Sigmoid colon (tissue), 6 donors: ENCODE measurements at regions not wholly inside any gene's neighbourhood (a gene's known extent, or its start where the extent isn't known, plus 50 kb on each side); places are given as distances from the start of the nearest gene placed in this dataset.

ENCODE experiments used
- DNase-seq: peaks from one replicate; pipeline ENCODE4 v3.0.0-alpha.2; 2019
- H3K27ac ChIP-seq, 4 donors: fragments of 200-600 bp; sonication (generic); one replicate each; pipeline ENCODE4 v1.5.1; 2016 to 2019; ENCODE audit warnings: mild to moderate bottlenecking in 1 of 4
- H3K27me3 ChIP-seq, 3 donors: fragments of 200-600 bp; sonication (generic); one replicate each; pipeline ENCODE4 v1.5.1; 2019; ENCODE audit warnings: mild to moderate bottlenecking in 1 of 3
- H3K36me3 ChIP-seq, 4 donors: fragments of 200-600 bp; sonication (generic); one replicate each; pipeline ENCODE4 v1.5.1; 2016 to 2019
- H3K4me1 ChIP-seq, 4 donors: fragments of 200-600 bp; sonication (generic); one replicate each; pipeline ENCODE4 v1.5.1; 2017 to 2019
- H3K4me3 ChIP-seq, 4 donors: fragments of 200-600 bp; sonication (generic); one replicate each; pipeline ENCODE4 v1.5.1; 2017 to 2019; ENCODE audit warnings: mild to moderate bottlenecking in 2 of 4, moderate library complexity in 1 of 4
- H3K9me3 ChIP-seq, 4 donors: fragments of 200-600 bp in 3 of 4; sonication (generic) in 3 of 4; one replicate each; pipeline versions ENCODE4 v1.5.1 to v1.6.1; 2013 to 2019
- CTCF ChIP-seq, 4 experiments: fragments of 450-650 bp in 3 of 4; fragments of 200-600 bp in 1 of 4; IDR thresholded peaks; one replicate each; pipeline ENCODE4 v1.5.1; 2016 to 2019; ENCODE audit warnings: antibody characterized with exemption in 4 of 4, mild to moderate bottlenecking in 3 of 4, moderate library complexity in 2 of 4
- EP300 ChIP-seq, 4 donors: sonication (generic); formaldehyde crosslinking; IDR thresholded peaks; one replicate each; pipeline ENCODE4 v1.6.1; 2017; ENCODE audit warnings: antibody characterized with exemption in 4 of 4
- POLR2A ChIP-seq, 2 donors: fragments of 450-650 bp; IDR thresholded peaks; one replicate each; pipeline ENCODE4 v1.6.1; 2016; ENCODE audit warnings: antibody characterized with exemption in 2 of 2, mild to moderate bottlenecking in 2 of 2, moderate library complexity in 2 of 2
- POLR2AphosphoS5 ChIP-seq, 4 donors: sonication (generic); formaldehyde crosslinking; IDR thresholded peaks; one replicate each; pipeline ENCODE4 v1.6.1; 2017; ENCODE audit warnings: antibody characterized with exemption in 4 of 4
- WGBS, 2 donors: extraction: QIAGEN DNeasy Blood & Tissue Kit; methylation state at CpG; one replicate each; pipeline ENCODE4 v1.1.7; 2013; 5-methylcytosine and 5-hydroxymethylcytosine counted together
- intact Hi-C: fragments of 100-400 bp; cut with DNase I; formaldehyde crosslinking; loops from one replicate; pipeline ENCODE4 v1.15.1; 2023
- donor health status: healthy with polysubstance abuse.
- donor health status: healthy.

GRCh38 chr2:19045151-19045550 lies 313.3 kb downstream of the OSR1 start:
- TF ChIP-seq CTCF (IDR thresholded peaks at IDR 0.05) (no peak), POLR2A (IDR thresholded peaks at IDR 0.05) (no peak), EP300 (IDR thresholded peaks at IDR 0.05) (no peak), POLR2AphosphoS5 (IDR thresholded peaks at IDR 0.05) (no peak)
- DNase-seq = no peak
- Histone ChIP-seq H3K27me3 (no peaks in the 10 kb centered on the region), H3K36me3 (no peaks in the 10 kb centered on the region), H3K9me3 (no peaks in the 10 kb centered on the region), H3K4me3 (no peak overlapping the region), H3K4me1 (peaks cover 0 to 4% (median 0%) of the 10 kb centered on the region in 4 donors), H3K27ac (no peak overlapping the region)
- 85% methylated on average over 4 of the region's 4 CpGs for WGBS, 2 donors
- intact Hi-C loops = no loop called here

- Histone ChIP-seq H3K4me1 (peaks cover 0 to 4% (median 0%) of the 10 kb centered on the region in 4 donors), H3K9me3 (no peaks in the 10 kb centered on the region), H3K4me3 (no peak overlapping the region), H3K27ac (no peak overlapping the region), H3K27me3 (no peaks in the 10 kb centered on the region), H3K36me3 (no peaks in the 10 kb centered on the region)
- no peak for DNase-seq
- intact Hi-C loops = no loop called here
- TF ChIP-seq POLR2AphosphoS5 (IDR thresholded peaks at IDR 0.05) (no peak), CTCF (IDR thresholded peaks at IDR 0.05) (no peak), POLR2A (IDR thresholded peaks at IDR 0.05) (no peak), EP300 (IDR thresholded peaks at IDR 0.05) (no peak)
- WGBS, 2 donors = 93 to 96% methylated on average over 2 of the region's 2 CpGs
These were observed 314.5 kb downstream of the OSR1 start for GRCh38 chr2:19043893-19044292.

- Histone ChIP-seq H3K27me3 (no peaks in the 10 kb centered on the region), H3K9me3 (no peaks in the 10 kb centered on the region), H3K36me3 (no peaks in the 10 kb centered on the region), H3K4me3 (no peak overlapping the region), H3K27ac (no peak overlapping the region), H3K4me1 (peaks cover 0 to 4% (median 0%) of the 10 kb centered on the region in 4 donors)
- 58 to 63% methylated on average over 5 of the region's 5 CpGs for WGBS, 2 donors
- DNase-seq = no peak
- TF ChIP-seq EP300 (IDR thresholded peaks at IDR 0.05) = no peak
- TF ChIP-seq CTCF (IDR thresholded peaks at IDR 0.05) = no peak
- no peak for TF ChIP-seq POLR2A (IDR thresholded peaks at IDR 0.05)
- no peak for TF ChIP-seq POLR2AphosphoS5 (IDR thresholded peaks at IDR 0.05)
- intact Hi-C loops = no loop called here
These were observed 316.9 kb downstream of the OSR1 start for GRCh38 chr2:19041434-19042041.

- WGBS, 2 donors = 46 to 70% methylated on average over 3 of the region's 3 CpGs
- H3K27ac ChIP-seq = no peak overlapping the region
- no peak for DNase-seq
- H3K4me1 ChIP-seq = peaks cover 0 to 7% (median 3%) of the 10 kb centered on the region in 4 donors
- no peaks in the 10 kb centered on the region for H3K36me3 ChIP-seq
- no peaks in the 10 kb centered on the region for H3K27me3 ChIP-seq
- intact Hi-C loops = no loop called here
- H3K4me3 ChIP-seq = no peak overlapping the region
- no peaks in the 10 kb centered on the region for H3K9me3 ChIP-seq
- TF ChIP-seq POLR2AphosphoS5 (IDR thresholded peaks at IDR 0.05) = no peak
- TF ChIP-seq EP300 (IDR thresholded peaks at IDR 0.05) = no peak
- TF ChIP-seq CTCF (IDR thresholded peaks at IDR 0.05) = no peak
- TF ChIP-seq POLR2A (IDR thresholded peaks at IDR 0.05) = no peak
These were observed 320.1 kb downstream of the OSR1 start for GRCh38 chr2:19038071-19039015.
